ENCODE measurements at regions not wholly inside any gene's neighbourhood (a gene's known extent, or its start where the extent isn't known, plus 50 kb on each side); places are given as distances from the start of the nearest gene placed in this dataset.

GRCh38 chr6:156616495-156616894 is 160.7 kb upstream of the ARID1B start:
- TF ChIP-seq, protein P1, sequence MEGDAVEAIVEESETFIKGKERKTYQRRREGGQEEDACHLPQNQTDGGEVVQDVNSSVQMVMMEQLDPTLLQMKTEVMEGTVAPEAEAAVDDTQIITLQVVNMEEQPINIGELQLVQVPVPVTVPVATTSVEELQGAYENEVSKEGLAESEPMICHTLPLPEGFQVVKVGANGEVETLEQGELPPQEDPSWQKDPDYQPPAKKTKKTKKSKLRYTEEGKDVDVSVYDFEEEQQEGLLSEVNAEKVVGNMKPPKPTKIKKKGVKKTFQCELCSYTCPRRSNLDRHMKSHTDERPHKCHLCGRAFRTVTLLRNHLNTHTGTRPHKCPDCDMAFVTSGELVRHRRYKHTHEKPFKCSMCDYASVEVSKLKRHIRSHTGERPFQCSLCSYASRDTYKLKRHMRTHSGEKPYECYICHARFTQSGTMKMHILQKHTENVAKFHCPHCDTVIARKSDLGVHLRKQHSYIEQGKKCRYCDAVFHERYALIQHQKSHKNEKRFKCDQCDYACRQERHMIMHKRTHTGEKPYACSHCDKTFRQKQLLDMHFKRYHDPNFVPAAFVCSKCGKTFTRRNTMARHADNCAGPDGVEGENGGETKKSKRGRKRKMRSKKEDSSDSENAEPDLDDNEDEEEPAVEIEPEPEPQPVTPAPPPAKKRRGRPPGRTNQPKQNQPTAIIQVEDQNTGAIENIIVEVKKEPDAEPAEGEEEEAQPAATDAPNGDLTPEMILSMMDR (IDR thresholded peaks at IDR 0.05): no peak
- TF ChIP-seq POLR2A (IDR thresholded peaks at IDR 0.05) (no peak), POLR2AphosphoS5 (IDR thresholded peaks at IDR 0.05) (no peak)

Measured in breast epithelium (tissue), 3 donors.